ENCODE measurements at regions not wholly inside any gene's neighbourhood (a gene's known extent, or its start where the extent isn't known, plus 50 kb on each side); places are given as distances from the start of the nearest gene placed in this dataset.

DNA sequence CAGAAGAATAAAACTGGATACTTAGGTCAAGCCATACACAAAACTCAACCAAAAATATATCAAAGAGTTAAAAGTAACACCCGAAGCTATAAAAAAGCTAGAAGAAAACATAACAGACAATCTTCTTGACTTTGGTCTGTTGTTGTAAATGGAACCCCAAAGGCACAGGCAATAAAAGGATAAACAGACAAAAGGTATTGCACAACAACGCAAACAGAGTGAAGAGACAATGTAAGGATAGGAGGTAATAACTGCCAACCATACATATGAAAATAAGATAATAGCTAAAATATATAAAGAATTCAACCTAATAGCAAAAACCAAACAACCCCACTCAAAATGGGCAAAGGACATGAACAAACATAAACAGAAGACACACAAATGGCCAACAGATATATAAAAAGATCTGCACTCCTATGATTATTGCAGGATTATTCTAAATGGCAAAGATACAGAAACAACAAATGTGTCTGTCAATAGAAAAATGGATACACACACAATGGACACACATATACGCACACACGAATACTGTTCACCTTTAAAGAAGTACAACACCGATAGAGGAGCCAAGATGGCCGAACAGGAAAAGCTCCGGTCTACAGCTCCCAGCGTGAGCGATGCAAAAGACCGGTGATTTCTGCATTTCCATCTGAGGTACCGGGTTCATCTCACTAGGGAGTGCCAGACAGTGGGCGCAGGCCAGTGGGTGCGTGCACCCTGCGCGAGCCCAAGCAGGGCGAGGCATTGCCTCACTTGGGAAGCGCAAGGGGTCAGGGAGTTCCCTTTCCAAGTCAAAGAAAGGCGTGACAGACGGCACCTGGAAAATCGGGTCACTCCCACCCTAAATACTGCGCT lies 1137.1 kb downstream of the FSCB start:
- intact Hi-C loops (cut with DNase I) = no loop called here
- H3K27ac ChIP-seq = no peak overlapping the region
- TF ChIP-seq, protein P1, sequence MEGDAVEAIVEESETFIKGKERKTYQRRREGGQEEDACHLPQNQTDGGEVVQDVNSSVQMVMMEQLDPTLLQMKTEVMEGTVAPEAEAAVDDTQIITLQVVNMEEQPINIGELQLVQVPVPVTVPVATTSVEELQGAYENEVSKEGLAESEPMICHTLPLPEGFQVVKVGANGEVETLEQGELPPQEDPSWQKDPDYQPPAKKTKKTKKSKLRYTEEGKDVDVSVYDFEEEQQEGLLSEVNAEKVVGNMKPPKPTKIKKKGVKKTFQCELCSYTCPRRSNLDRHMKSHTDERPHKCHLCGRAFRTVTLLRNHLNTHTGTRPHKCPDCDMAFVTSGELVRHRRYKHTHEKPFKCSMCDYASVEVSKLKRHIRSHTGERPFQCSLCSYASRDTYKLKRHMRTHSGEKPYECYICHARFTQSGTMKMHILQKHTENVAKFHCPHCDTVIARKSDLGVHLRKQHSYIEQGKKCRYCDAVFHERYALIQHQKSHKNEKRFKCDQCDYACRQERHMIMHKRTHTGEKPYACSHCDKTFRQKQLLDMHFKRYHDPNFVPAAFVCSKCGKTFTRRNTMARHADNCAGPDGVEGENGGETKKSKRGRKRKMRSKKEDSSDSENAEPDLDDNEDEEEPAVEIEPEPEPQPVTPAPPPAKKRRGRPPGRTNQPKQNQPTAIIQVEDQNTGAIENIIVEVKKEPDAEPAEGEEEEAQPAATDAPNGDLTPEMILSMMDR (IDR thresholded peaks at IDR 0.05) = no peak
- DNase-seq (no peak), FAIRE-seq (no peak), ATAC-seq (no peak)
- H3K4me3 ChIP-seq = no peak overlapping the region
- no peaks in the 10 kb centered on the region for H3K27me3 ChIP-seq
- H3K4me1 ChIP-seq = no peaks in the 10 kb centered on the region
- no peaks in the 10 kb centered on the region for H3K9me3 ChIP-seq
- 93 to 95% methylated on average over 21 of the region's 21 CpGs for WGBS, 2 donors
- H3K36me3 ChIP-seq = no peaks in the 10 kb centered on the region

DNA sequence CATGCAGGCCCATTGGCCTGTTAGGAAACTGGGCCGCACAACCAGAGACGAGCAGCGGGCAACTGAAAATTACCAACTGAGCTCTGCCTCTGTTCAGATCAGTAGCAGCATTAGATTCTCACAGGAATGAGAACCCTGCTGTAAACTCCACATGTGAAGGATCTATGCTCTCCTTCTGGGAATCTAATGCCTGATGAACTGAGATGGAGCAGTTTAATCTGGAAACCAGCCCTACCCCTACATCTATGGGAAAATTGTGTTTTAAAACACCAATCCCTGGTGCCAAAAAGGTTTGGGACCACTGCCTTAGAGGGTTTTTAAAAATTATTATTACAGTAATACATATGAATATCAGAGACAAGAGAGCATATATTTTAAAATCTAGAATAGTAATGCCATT lies 1144.5 kb downstream of the FSCB start:
- intact Hi-C loops (cut with DNase I) = no loop called here
- H3K4me3 ChIP-seq = no peak overlapping the region
- ATAC-seq = no peak
- H3K27ac ChIP-seq = no peak overlapping the region
- H3K9me3 ChIP-seq = no peaks in the 10 kb centered on the region
- H3K36me3 ChIP-seq = no peaks in the 10 kb centered on the region
- peaks cover 0 to 17% (median 12%) of the 10 kb centered on the region in 3 donors for H3K4me1 ChIP-seq
- TF ChIP-seq, protein P1 (IDR thresholded peaks at IDR 0.05) = no peak
- 97 to 100% methylated on average over 3 of the region's 3 CpGs for WGBS, 2 donors
- no peaks in the 10 kb centered on the region for H3K27me3 ChIP-seq
- no peak for DNase-seq
- FAIRE-seq = no peak

DNA sequence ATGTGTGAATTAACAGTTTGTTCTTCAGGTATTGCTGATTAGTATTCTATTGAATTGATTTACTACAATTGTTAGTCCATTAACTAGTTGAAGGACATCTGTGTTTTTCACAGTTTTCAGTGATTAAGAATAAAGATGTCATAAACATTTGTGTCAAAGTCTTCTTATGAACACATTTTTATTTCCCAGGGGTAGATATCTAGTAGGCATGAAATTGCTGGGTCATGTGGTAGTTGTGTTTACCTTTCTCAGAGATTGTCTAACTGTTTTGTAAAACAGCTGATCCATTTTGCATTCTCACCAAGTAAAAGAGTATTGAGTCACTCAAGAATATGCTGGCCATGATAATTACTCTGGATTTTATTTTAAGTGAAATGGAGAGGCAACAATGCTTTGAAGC lies 1145.3 kb downstream of the FSCB start:
- Histone ChIP-seq H3K4me3 (no peak overlapping the region), H3K9me3 (no peaks in the 10 kb centered on the region), H3K27me3 (no peaks in the 10 kb centered on the region), H3K27ac (no peak overlapping the region), H3K36me3 (no peaks in the 10 kb centered on the region), H3K4me1 (peaks cover 0 to 25% (median 14%) of the 10 kb centered on the region in 3 donors)
- no peak for DNase-seq
- no peak for FAIRE-seq
- intact Hi-C loops (cut with DNase I) = no loop called here
- TF ChIP-seq, protein P1 (IDR thresholded peaks at IDR 0.05) = no peak
- ATAC-seq = peak; percentile 71 to 81 (median 75)

DNA sequence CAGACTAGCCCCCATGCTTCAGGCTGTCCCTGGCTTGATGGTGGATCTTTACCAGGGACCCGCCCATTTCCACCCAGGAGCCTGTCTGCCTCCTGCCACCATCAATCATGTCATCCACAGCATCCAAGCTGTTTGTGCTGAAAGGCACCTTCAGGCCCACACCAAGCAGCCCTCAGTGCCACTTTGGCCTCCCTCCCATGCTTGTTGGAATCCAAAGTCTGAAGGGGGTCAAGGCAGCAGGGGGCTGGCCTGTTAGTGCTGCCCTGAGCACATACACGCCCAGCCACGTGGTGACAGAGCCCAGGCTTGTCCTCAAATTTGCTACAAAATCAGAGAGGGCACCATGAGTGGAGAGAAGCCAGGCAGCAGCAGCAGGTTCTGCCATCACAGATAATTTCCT lies 1146.8 kb downstream of the FSCB start:
- TF ChIP-seq, protein P1 (IDR thresholded peaks at IDR 0.05) = no peak
- no peak overlapping the region for H3K27ac ChIP-seq
- FAIRE-seq (no peak), DNase-seq (peak in 1 of 6 donors; percentile 25), ATAC-seq (no peak)
- H3K36me3 ChIP-seq = no peaks in the 10 kb centered on the region
- no peaks in the 10 kb centered on the region for H3K27me3 ChIP-seq
- intact Hi-C loops (cut with DNase I) = no loop called here
- H3K4me1 ChIP-seq = peaks cover 4 to 32% (median 20%) of the 10 kb centered on the region in 3 donors
- no peak overlapping the region for H3K4me3 ChIP-seq
- H3K9me3 ChIP-seq = no peaks in the 10 kb centered on the region
- WGBS, 2 donors = 77 to 84% methylated on average over 3 of the region's 3 CpGs

DNA sequence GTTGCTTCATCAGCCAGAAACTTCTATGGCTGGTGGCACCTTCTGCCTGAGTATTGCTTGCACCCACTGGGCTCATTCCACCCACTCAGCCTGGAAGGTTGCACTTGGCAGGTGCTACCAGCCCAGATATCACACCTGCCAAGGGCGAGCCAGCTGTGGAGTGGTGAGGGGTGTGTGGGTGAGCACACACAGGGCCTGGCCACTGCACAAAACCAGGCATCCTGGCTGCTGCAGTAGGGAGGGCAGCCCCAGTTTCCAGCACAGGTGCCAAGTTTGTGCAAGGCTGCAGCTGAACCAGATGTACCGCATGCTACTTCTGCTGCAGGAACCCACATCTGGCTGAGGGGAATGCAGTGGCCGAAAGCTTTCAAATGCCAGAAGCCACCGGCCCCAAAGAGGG lies 1147.8 kb downstream of the FSCB start:
- TF ChIP-seq, protein P1 (IDR thresholded peaks at IDR 0.05) = no peak
- DNase-seq = peak in 5 of 6 donors; percentile 15 to 50 (median 33)
- peaks cover 4 to 32% (median 20%) of the 10 kb centered on the region in 3 donors for H3K4me1 ChIP-seq
- H3K9me3 ChIP-seq = no peaks in the 10 kb centered on the region
- no peaks in the 10 kb centered on the region for H3K27me3 ChIP-seq
- no peak overlapping the region for H3K27ac ChIP-seq
- FAIRE-seq = no peak
- 70 to 73% methylated on average over 4 of the region's 4 CpGs for WGBS, 2 donors
- ATAC-seq = peak; percentile 22 to 50 (median 35)
- no peaks in the 10 kb centered on the region for H3K36me3 ChIP-seq
- intact Hi-C loops (cut with DNase I) = no loop called here
- H3K4me3 ChIP-seq = no peak overlapping the region

Measured in pancreas (tissue), 10 donors.